ENCODE measurements at regions not wholly inside any gene's neighbourhood (a gene's known extent, or its start where the extent isn't known, plus 50 kb on each side); places are given as distances from the start of the nearest gene placed in this dataset.

DNA sequence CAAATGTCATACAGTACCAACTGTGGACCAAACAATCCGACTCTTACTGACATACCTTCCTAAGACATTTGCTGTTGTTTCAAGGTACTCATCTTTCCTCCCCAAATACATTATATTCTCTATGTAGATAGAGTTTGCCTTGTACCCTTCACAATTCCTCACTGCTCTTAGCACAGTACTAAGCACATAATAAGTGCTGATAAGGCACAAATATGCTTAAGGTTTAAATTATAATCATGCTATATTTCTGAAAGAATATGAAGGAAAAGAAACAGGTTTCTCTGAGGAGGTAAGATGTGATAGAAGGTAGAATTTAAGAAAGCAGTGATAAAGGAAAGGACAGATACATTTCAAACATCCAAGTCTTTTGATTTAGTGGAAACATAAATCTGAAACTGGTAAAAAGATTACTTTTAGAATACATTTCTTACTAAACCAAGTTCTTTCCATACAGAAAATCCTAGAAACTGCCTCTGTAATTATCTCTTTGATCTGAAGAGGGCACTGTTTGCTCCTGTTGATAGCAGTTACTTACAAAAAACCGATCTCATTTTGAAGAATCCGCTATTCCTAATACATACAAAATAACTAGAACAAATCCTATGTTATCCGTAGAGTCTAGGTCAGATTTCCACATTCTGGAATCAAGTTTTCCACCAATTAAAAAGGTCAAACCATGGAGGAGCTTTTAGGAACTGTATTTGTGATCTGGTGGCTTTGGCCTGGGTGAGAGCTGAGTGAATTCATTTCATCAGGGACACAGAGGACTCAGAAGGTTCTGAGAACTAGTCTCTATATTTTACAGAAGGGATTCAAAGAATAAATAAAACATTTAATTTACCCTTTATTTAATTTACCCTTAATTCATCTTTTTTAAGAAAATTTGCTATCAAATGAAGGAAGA lies 311.9 kb downstream of the DAD1 start:
- BruUV-seq (replicated peaks), result no TSS peak
- H3K9ac ChIP-seq (ENCODE audit: low read length), result no peak overlapping the region
- no peak for ATAC-seq
- DNase-seq (ENCODE audit: low read depth, low spot score), result peak; percentile 12
- no peaks in the 10 kb centered on the region for H3K9me2 ChIP-seq (ENCODE audit: insufficient read depth)
- CTCF ChIA-PET, result interaction anchor here (0.7 to 1.4 kb wide), 4 partner anchors 8 to 13 kb away, joined by 3 to 9 read pairs (median 5); no protein-coding TSS in a partner anchor
- POLR2A ChIA-PET, result no interaction called here
- no peak overlapping the region for H2AFZ ChIP-seq (ENCODE audit: low read depth, low read length, poor library complexity, severe bottlenecking)
- no peaks in the 10 kb centered on the region for H3K4me1 ChIP-seq (ENCODE audit: control insufficient read depth in 1 of 2, insufficient read depth in 2 of 2, low read length in 2 of 2)
- H3K27ac ChIP-seq (ENCODE audit: low read depth, low read length), result no peak overlapping the region
- no peaks in the 10 kb centered on the region for H3K9me3 ChIP-seq (ENCODE audit: control insufficient read depth in 1 of 2, insufficient read depth in 1 of 2, low read depth in 1 of 2, low read length in 2 of 2)
- TF ChIP-seq, protein P1, sequence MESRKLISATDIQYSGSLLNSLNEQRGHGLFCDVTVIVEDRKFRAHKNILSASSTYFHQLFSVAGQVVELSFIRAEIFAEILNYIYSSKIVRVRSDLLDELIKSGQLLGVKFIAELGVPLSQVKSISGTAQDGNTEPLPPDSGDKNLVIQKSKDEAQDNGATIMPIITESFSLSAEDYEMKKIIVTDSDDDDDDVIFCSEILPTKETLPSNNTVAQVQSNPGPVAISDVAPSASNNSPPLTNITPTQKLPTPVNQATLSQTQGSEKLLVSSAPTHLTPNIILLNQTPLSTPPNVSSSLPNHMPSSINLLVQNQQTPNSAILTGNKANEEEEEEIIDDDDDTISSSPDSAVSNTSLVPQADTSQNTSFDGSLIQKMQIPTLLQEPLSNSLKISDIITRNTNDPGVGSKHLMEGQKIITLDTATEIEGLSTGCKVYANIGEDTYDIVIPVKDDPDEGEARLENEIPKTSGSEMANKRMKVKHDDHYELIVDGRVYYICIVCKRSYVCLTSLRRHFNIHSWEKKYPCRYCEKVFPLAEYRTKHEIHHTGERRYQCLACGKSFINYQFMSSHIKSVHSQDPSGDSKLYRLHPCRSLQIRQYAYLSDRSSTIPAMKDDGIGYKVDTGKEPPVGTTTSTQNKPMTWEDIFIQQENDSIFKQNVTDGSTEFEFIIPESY (IDR thresholded peaks at IDR 0.05; ENCODE audit: extremely low read depth, insufficient replicate concordance, low read length), result no peak
- TF ChIP-seq, protein P2, sequence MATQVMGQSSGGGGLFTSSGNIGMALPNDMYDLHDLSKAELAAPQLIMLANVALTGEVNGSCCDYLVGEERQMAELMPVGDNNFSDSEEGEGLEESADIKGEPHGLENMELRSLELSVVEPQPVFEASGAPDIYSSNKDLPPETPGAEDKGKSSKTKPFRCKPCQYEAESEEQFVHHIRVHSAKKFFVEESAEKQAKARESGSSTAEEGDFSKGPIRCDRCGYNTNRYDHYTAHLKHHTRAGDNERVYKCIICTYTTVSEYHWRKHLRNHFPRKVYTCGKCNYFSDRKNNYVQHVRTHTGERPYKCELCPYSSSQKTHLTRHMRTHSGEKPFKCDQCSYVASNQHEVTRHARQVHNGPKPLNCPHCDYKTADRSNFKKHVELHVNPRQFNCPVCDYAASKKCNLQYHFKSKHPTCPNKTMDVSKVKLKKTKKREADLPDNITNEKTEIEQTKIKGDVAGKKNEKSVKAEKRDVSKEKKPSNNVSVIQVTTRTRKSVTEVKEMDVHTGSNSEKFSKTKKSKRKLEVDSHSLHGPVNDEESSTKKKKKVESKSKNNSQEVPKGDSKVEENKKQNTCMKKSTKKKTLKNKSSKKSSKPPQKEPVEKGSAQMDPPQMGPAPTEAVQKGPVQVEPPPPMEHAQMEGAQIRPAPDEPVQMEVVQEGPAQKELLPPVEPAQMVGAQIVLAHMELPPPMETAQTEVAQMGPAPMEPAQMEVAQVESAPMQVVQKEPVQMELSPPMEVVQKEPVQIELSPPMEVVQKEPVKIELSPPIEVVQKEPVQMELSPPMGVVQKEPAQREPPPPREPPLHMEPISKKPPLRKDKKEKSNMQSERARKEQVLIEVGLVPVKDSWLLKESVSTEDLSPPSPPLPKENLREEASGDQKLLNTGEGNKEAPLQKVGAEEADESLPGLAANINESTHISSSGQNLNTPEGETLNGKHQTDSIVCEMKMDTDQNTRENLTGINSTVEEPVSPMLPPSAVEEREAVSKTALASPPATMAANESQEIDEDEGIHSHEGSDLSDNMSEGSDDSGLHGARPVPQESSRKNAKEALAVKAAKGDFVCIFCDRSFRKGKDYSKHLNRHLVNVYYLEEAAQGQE (IDR thresholded peaks at IDR 0.05; ENCODE audit: low read depth), result no peak
- TF ChIP-seq, protein P3, sequence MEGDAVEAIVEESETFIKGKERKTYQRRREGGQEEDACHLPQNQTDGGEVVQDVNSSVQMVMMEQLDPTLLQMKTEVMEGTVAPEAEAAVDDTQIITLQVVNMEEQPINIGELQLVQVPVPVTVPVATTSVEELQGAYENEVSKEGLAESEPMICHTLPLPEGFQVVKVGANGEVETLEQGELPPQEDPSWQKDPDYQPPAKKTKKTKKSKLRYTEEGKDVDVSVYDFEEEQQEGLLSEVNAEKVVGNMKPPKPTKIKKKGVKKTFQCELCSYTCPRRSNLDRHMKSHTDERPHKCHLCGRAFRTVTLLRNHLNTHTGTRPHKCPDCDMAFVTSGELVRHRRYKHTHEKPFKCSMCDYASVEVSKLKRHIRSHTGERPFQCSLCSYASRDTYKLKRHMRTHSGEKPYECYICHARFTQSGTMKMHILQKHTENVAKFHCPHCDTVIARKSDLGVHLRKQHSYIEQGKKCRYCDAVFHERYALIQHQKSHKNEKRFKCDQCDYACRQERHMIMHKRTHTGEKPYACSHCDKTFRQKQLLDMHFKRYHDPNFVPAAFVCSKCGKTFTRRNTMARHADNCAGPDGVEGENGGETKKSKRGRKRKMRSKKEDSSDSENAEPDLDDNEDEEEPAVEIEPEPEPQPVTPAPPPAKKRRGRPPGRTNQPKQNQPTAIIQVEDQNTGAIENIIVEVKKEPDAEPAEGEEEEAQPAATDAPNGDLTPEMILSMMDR (IDR thresholded peaks at IDR 0.05 in 2 of 3, conservative IDR thresholded peaks at IDR 0.05 in 1 of 3; ENCODE audit: borderline replicate concordance in 1 of 3, insufficient read depth in 1 of 3, low read depth in 2 of 3, low read length in 2 of 3), result peak; percentile 5 to 74 (median 60); a peak in 4 of 6 replicates
- TF ChIP-seq CEBPB (IDR thresholded peaks at IDR 0.05; ENCODE audit: low read depth), result no peak
- no peak for TF ChIP-seq YY1 (IDR thresholded peaks at IDR 0.05; ENCODE audit: extremely low read depth, insufficient replicate concordance, low read depth, low read length)
- no peak for TF ChIP-seq SP1 (IDR thresholded peaks at IDR 0.05; ENCODE audit: low read depth)
- no peak for TF ChIP-seq EZH2 (IDR thresholded peaks at IDR 0.05)
- TF ChIP-seq, protein P4, sequence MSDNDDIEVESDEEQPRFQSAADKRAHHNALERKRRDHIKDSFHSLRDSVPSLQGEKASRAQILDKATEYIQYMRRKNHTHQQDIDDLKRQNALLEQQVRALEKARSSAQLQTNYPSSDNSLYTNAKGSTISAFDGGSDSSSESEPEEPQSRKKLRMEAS (IDR thresholded peaks at IDR 0.05), result no peak
- peak; percentile 19; the same call in 1 of the 2 replicates for TF ChIP-seq RAD21 (IDR thresholded peaks at IDR 0.05; ENCODE audit: low read depth)
- no peak for TF ChIP-seq ELF1 (IDR thresholded peaks at IDR 0.05; ENCODE audit: borderline replicate concordance, low read depth)
- peaks cover 53% of the 10 kb centered on the region for H3K27me3 ChIP-seq (ENCODE audit: insufficient read depth, low read length)
- no peaks in the 10 kb centered on the region for H4K20me1 ChIP-seq (ENCODE audit: insufficient read depth)
- no peaks in the 10 kb centered on the region for H3K36me3 ChIP-seq (ENCODE audit: control insufficient read depth in 1 of 2, insufficient read depth in 2 of 2, low read length in 2 of 2)
- no peak overlapping the region for H3K4me2 ChIP-seq (ENCODE audit: low read length)
- H3K4me3 ChIP-seq (replicated peaks in 1 of 2; ENCODE audit: low read depth in 1 of 2, low read length in 2 of 2), result no peak overlapping the region
- RAD21 ChIA-PET (ENCODE audit: low non-redundant PET in 1 of 2, low total read pairs in 2 of 2, uncharacterized antibody in 2 of 2, unreplicated experiment in 2 of 2), result no interaction called here
- H3K79me2 ChIP-seq (ENCODE audit: insufficient read depth, low read length), result no peaks in the 10 kb centered on the region
- intact Hi-C loops (cut with micrococcal nuclease), result no loop called here
